ENCODE measurements at regions not wholly inside any gene's neighbourhood (a gene's known extent, or its start where the extent isn't known, plus 50 kb on each side); places are given as distances from the start of the nearest gene placed in this dataset.
"Not testable (repeated sequence)": the region's sequence is repeated elsewhere in the genome, so short reads cannot be mapped to it uniquely, and the experiment has no call there.

GRCh38 chr1:181249186-181249585, 160.7 kb downstream of the IER5 start:
- no peak for TF ChIP-seq CTCF (conservative IDR thresholded peaks at IDR 0.05; ENCODE audit: low read depth, low read length)
- no peak for DNase-seq (ENCODE audit: low read depth)
- H3K4me3 ChIP-seq (ENCODE audit: low read depth, low read length): no peak overlapping the region

- peak; percentile 63 for DNase-seq (ENCODE audit: low read depth)
- H3K4me3 ChIP-seq (ENCODE audit: low read depth, low read length): no peak overlapping the region
- no peak for TF ChIP-seq CTCF (conservative IDR thresholded peaks at IDR 0.05; ENCODE audit: low read depth, low read length)
Measured at GRCh38 chr1:181250038-181250437, 161.5 kb downstream of the IER5 start.

- peak; percentile 54 for DNase-seq (ENCODE audit: low read depth)
- no peak for TF ChIP-seq CTCF (conservative IDR thresholded peaks at IDR 0.05; ENCODE audit: low read depth, low read length)
- no peak overlapping the region for H3K4me3 ChIP-seq (ENCODE audit: low read depth, low read length)
Measured at GRCh38 chr1:181251001-181251712, 162.7 kb downstream of the IER5 start.

DNA sequence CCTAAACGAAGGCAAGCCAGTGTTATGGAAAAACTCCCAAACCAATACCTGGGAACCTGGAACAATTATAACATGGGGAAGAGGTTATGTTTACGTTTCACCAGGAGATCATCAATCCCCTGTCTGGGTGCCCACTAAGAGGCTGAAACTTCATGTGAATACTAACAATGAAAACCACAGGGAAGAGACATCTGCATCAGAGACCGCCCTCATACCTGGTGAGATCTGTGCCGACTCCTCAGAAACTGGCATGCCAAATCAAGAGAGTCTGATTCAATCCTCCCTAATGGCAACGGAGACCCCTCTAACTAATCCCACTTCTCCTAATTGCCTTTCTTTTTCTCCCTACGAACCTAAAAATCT, 163.2 kb downstream of the IER5 start:
- H3K4me3 ChIP-seq (ENCODE audit: low read depth, low read length): no peak overlapping the region
- DNase-seq (ENCODE audit: low read depth): no peak
- no peak for TF ChIP-seq CTCF (conservative IDR thresholded peaks at IDR 0.05; ENCODE audit: low read depth, low read length)

- not testable (repeated sequence) for H3K4me3 ChIP-seq (ENCODE audit: low read depth, low read length)
- DNase-seq (ENCODE audit: low read depth): peak; percentile 64
Measured at GRCh38 chr1:181253601-181254000, 165.1 kb downstream of the IER5 start.

DNA sequence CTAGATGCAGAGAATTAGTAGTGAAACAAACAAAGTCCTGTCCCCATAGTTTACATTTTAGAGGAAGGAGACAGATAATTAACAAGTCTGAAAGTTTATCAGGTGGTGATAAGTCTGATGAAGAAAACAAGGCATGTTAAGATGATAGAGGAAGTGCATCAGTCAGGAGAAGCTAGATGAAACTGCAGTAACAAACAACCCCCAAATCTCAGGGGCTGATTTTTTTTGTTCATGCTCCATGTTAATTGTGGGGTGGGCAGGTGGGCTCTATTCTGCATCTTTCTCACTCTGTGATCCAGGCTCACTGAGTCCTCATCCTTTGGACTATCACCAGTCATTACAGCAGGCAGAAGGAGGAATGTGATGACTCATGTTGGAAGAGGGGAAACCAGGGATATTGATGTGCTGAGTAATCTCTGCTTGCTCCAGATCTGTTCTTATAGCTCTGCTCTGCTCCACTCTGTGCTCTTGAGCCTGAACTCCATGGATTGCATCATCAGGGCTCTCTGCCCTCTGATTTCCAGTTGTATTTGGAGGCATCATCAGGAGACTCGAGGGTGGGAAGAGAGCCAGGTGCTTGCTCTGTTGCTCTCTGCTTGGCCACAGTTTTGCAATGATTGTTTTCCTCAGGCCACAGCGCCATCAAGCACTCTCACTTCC, 166.9 kb downstream of the IER5 start:
- DNase-seq (ENCODE audit: low read depth): peak; percentile 100
- no peak for TF ChIP-seq CTCF (conservative IDR thresholded peaks at IDR 0.05; ENCODE audit: low read depth, low read length)
- no peak overlapping the region for H3K4me3 ChIP-seq (ENCODE audit: low read depth, low read length)

DNA sequence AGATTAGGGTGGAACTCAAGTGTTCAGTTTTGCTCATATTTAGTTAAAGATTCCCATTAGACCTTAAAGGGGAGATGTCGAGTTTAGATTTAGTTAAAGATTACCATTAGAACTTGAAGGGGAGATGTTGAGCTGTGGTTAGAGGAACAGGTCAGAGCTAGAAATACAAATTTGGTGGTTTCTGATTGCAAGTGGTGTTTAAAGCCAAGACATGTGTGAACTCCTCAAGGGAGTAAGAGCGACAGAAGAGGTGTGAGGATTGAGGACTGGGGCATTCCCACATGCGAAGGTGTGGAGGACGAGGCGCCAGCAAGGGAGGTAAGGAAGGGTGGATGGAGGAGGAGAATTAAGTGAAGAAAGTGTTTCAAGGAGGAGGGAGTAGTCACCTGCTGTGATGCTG, 168.6 kb downstream of the IER5 start:
- no peak for TF ChIP-seq CTCF (conservative IDR thresholded peaks at IDR 0.05; ENCODE audit: low read depth, low read length)
- H3K4me3 ChIP-seq (ENCODE audit: low read depth, low read length): no peak overlapping the region
- DNase-seq (ENCODE audit: low read depth): no peak
